Large intestine (tissue), 3 donors: ENCODE measurements at regions not wholly inside any gene's neighbourhood (a gene's known extent, or its start where the extent isn't known, plus 50 kb on each side); places are given as distances from the start of the nearest gene placed in this dataset.

Source experiments
- DNase-seq, 2 donors: peaks; one replicate each; pipeline versions ENCODE4 v3.0.0 to v3.0.0-alpha.2; 2013
- H3K27ac ChIP-seq: one replicate; pipeline ENCODE4 v1.5.1; 2013; ENCODE audit warnings: low read length
- H3K27me3 ChIP-seq: 2 replicates; pipeline ENCODE4 v1.6.1; 2013; ENCODE audit warnings: low read length; ENCODE audit not compliant: control insufficient read depth, insufficient read depth
- H3K36me3 ChIP-seq: 2 replicates; pipeline ENCODE4 v1.6.1; 2013; ENCODE audit warnings: low read length; ENCODE audit not compliant: control insufficient read depth, insufficient read depth
- H3K4me1 ChIP-seq: one replicate; pipeline ENCODE4 v1.6.1; 2013; ENCODE audit warnings: low read length; ENCODE audit not compliant: control insufficient read depth, insufficient read depth
- H3K4me3 ChIP-seq: one replicate; pipeline ENCODE4 v1.5.1; 2013; ENCODE audit warnings: low read length
- H3K9me3 ChIP-seq: one replicate; pipeline ENCODE4 v1.6.1; 2013; ENCODE audit warnings: mild to moderate bottlenecking, low read depth, low read length, moderate library complexity; ENCODE audit not compliant: control insufficient read depth
- WGBS: methylation state at CpG from one replicate; pipeline ENCODE4 v1.1.5; 2013; ENCODE audit warnings: low lambda C conversion rate; ENCODE audit not compliant: insufficient coverage; 5-methylcytosine and 5-hydroxymethylcytosine counted together

DNA sequence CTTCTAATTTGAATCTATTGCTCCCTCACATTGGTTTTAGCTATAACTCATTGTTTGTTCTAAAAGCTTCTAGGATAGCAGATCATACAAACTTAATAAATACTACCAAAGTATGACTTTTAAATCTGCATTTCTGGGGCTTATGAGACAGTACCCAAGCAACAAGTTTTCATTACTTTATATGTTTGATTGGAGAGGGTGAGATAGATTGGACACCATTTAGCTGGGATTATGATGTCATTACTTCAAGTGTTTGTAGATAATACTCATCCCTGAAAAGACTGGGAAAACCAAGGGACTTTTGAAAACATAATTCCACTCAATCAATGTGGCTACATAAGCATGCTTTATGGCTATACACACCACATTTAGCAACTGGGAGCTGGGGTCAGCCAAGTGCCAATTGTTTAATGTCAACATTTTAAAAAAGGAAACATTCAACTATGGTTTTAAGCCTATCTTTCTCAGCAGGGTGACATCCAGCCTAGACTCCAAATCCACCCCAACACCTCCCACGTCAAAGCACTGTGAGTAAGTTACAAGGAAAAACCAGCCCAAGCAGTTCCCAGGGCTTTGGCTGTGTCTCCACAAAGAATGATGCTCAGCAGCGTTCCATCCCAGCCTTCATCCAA is 119.9 kb downstream of the ETAA1 start:
- peak in 1 of 2 donors; percentile 13 for DNase-seq
- H3K9me3 ChIP-seq, result no peaks in the 10 kb centered on the region
- H3K36me3 ChIP-seq, result no peaks in the 10 kb centered on the region
- H3K4me1 ChIP-seq, result no peaks in the 10 kb centered on the region
- WGBS, result no CpG with 5 or more reads among the region's 2 CpGs
- no peak overlapping the region for H3K27ac ChIP-seq
- H3K27me3 ChIP-seq, result no peaks in the 10 kb centered on the region
- H3K4me3 ChIP-seq, result no peak overlapping the region

DNA sequence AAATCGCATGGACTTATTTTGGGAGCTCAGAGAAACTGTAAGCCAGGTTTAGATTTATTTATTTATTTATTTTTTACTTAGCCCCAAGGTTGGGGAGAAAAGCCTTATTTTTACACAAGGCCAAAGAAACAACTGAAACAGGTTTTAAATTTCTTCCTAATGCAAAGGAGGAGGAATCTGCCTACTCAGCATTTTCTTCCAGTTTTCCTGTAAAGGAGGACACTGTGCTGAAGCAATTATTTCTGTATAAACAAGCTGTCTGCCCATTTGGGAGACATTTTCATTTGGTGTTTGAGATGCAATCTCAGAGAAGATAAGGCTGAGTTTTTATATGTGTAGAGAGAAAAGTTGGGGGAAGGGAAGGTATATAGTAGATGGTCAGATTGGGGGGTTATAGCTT is 125.0 kb downstream of the ETAA1 start:
- Histone ChIP-seq H3K4me1 (no peaks in the 10 kb centered on the region), H3K4me3 (no peak overlapping the region), H3K27me3 (no peaks in the 10 kb centered on the region), H3K9me3 (no peaks in the 10 kb centered on the region), H3K36me3 (no peaks in the 10 kb centered on the region), H3K27ac (no peak overlapping the region)
- WGBS, result no CpG with 5 or more reads among the region's 1 CpG
- DNase-seq, result no peak

GRCh38 chr2:67524213-67524612 is 127.1 kb downstream of the ETAA1 start:
- H3K4me3 ChIP-seq, result no peak overlapping the region
- no peaks in the 10 kb centered on the region for H3K9me3 ChIP-seq
- no peak overlapping the region for H3K27ac ChIP-seq
- no peak for DNase-seq
- no peaks in the 10 kb centered on the region for H3K27me3 ChIP-seq
- 100% methylated on average over 2 of the region's 2 CpGs for WGBS
- no peaks in the 10 kb centered on the region for H3K4me1 ChIP-seq
- H3K36me3 ChIP-seq, result no peaks in the 10 kb centered on the region

DNA sequence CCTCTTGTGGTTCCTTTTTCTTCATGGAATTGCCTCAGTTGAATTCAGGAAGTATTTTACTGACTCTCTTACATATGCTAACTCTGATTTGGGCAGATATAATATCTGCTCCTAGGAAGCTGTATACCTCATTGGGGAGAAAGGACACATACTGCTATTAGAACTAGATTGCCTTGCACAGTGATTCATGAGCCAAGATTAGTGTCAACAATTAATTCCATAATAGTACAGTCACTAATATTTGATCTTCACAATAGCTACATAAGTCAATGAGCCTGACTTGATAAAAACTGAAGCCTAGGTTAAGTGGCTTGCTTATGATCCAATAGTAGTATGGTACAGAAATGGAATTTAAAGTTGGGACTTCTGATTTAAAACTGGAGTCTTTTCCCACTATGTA is 127.6 kb downstream of the ETAA1 start:
- no peaks in the 10 kb centered on the region for H3K27me3 ChIP-seq
- H3K4me3 ChIP-seq, result no peak overlapping the region
- H3K4me1 ChIP-seq, result no peaks in the 10 kb centered on the region
- H3K9me3 ChIP-seq, result no peaks in the 10 kb centered on the region
- H3K36me3 ChIP-seq, result no peaks in the 10 kb centered on the region
- no peak for DNase-seq
- no peak overlapping the region for H3K27ac ChIP-seq

- peak; percentile 15 to 20 for DNase-seq
- no peaks in the 10 kb centered on the region for H3K4me1 ChIP-seq
- WGBS, result no CpG with 5 or more reads among the region's 4 CpGs
- H3K27me3 ChIP-seq, result no peaks in the 10 kb centered on the region
- no peaks in the 10 kb centered on the region for H3K36me3 ChIP-seq
- H3K9me3 ChIP-seq, result no peaks in the 10 kb centered on the region
- no peak overlapping the region for H3K4me3 ChIP-seq
- H3K27ac ChIP-seq, result no peak overlapping the region
Measured at GRCh38 chr2:67526283-67526682, 129.2 kb downstream of the ETAA1 start.

DNA sequence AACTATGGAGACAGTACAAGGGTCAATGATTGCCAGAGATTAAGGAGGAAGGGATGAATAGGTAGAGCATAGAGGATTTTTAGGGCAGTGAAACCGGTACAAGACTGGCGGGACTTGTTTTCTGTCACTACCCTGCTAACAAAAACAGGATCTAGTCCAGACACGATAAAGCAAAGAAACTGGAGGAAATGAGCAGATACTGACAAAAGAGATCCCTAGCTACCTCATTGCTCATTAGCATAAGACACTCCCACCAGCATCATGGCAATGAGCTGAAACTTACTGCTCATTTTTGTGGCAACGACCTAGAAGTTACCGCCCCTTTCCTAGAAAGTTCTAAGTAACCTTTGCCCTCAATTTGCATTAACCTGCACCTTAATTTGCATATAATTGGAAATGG is 131.2 kb downstream of the ETAA1 start:
- no peaks in the 10 kb centered on the region for H3K36me3 ChIP-seq
- no peak overlapping the region for H3K27ac ChIP-seq
- no peaks in the 10 kb centered on the region for H3K4me1 ChIP-seq
- H3K9me3 ChIP-seq, result no peaks in the 10 kb centered on the region
- no peak overlapping the region for H3K4me3 ChIP-seq
- DNase-seq, result no peak
- 80% methylated on average over 2 of the region's 5 CpGs for WGBS
- no peaks in the 10 kb centered on the region for H3K27me3 ChIP-seq

DNA sequence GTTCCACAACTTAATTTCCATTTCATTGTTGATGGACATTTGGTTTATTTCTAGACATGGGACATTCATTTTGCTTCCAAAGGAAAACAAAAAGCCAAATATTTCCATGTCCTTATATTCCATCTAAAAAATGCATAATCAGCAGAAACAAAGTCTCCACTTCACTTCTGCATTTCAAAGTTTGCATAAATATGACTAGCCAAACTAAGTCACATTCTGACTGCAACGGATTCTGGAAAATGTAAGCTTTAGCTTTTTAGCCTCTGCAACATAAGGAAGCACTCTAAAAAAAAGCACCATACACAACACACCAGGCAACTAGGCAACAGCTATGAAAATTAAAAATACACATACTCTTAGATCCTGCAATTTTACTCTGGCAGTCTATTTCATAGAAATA is 135.3 kb downstream of the ETAA1 start:
- DNase-seq, result no peak

DNA sequence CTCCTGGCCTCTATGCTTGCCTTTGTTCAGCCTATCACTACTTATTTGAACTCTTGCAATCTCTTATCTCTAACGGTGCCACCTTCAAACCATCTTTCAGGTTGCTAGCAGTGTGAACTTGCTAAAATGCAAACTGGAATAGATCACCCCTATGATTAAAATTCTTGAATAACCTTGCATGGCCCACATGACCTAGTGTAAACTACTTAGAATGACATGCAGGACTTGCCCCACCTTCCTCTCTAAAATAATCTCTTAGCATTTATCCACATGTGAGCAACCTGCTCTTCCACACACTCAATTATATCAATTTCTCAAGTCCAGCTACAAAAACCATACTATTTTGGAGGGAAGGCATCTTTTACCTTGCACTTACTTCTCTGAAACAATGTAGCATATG is 137.6 kb downstream of the ETAA1 start:
- Histone ChIP-seq H3K27ac (no peak overlapping the region), H3K27me3 (no peaks in the 10 kb centered on the region), H3K4me3 (no peak overlapping the region), H3K36me3 (no peaks in the 10 kb centered on the region), H3K9me3 (no peaks in the 10 kb centered on the region), H3K4me1 (no peaks in the 10 kb centered on the region)
- no CpG with 5 or more reads among the region's 1 CpG for WGBS
- DNase-seq, result no peak

More for the DNA sequence above, 135.3 kb downstream of the ETAA1 start:
- Histone ChIP-seq H3K4me3 (no peak overlapping the region), H3K4me1 (no peaks in the 10 kb centered on the region), H3K9me3 (no peaks in the 10 kb centered on the region), H3K27ac (no peak overlapping the region), H3K36me3 (no peaks in the 10 kb centered on the region), H3K27me3 (no peaks in the 10 kb centered on the region)
- no CpG with 5 or more reads among the region's 1 CpG for WGBS

DNA sequence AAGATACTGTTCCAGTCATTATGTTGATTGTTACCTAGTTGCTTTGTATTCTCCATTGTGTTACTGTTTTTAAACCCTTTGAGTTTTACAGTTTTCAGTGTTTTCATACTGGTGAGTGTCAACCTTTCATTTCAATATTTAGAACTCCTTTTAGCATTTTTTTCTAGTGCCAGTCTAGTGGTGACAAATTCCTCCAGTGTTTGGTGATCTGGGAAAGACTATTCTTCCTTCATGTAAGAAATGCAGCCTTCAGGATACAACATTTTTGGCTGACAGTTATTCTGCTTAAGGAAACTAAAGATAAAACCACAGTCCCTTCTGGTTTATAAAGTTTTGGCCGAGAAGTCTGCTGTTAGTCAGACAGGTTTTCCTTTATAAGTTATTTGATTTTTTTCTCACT is 143.8 kb downstream of the ETAA1 start:
- WGBS, result 80% methylated on average over 1 of the region's 1 CpG
- H3K27ac ChIP-seq, result no peak overlapping the region

GRCh38 chr2:67544286-67544685 is 147.2 kb downstream of the ETAA1 start:
- Histone ChIP-seq H3K27ac (no peak overlapping the region), H3K4me1 (no peaks in the 10 kb centered on the region), H3K36me3 (no peaks in the 10 kb centered on the region), H3K4me3 (no peak overlapping the region), H3K9me3 (peaks cover 5% of the 10 kb centered on the region), H3K27me3 (no peaks in the 10 kb centered on the region)
- no peak for DNase-seq
- WGBS, result no CpG with 5 or more reads among the region's 2 CpGs

More for the DNA sequence above, 143.8 kb downstream of the ETAA1 start:
- no peak for DNase-seq
- Histone ChIP-seq H3K36me3 (no peaks in the 10 kb centered on the region), H3K4me1 (no peaks in the 10 kb centered on the region), H3K27me3 (no peaks in the 10 kb centered on the region), H3K9me3 (peaks cover 5% of the 10 kb centered on the region), H3K4me3 (no peak overlapping the region)
